SH-SY5Y (cell line): ENCODE measurements at regions not wholly inside any gene's neighbourhood (a gene's known extent, or its start where the extent isn't known, plus 50 kb on each side); places are given as distances from the start of the nearest gene placed in this dataset.

Experiments
- GATA2 ChIP-seq: IDR thresholded peaks from 2 replicates; pipeline ENCODE4 v1.6.1; 2011; ENCODE audit warnings: mild to moderate bottlenecking, low read depth, low read length
- GATA3 ChIP-seq: IDR thresholded peaks from 2 replicates; pipeline ENCODE4 v1.6.1; 2011; ENCODE audit warnings: low read depth, mild to moderate bottlenecking, low read length, moderate library complexity

GRCh38 chr14:48536318-48536717, 860.9 kb upstream of the MDGA2 start:
- TF ChIP-seq GATA2: no peak
- TF ChIP-seq GATA3: no peak
